Myocyte (in vitro differentiated cells): ENCODE measurements at regions not wholly inside any gene's neighbourhood (a gene's known extent, or its start where the extent isn't known, plus 50 kb on each side); places are given as distances from the start of the nearest gene placed in this dataset.
"Not testable (repeated sequence)": the region's sequence is repeated elsewhere in the genome, so short reads cannot be mapped to it uniquely, and the experiment has no call there.

Experiments
- DNase-seq: peaks from one replicate; pipeline ENCODE4 v3.0.0-alpha.2; 2012; ENCODE audit warnings: low read depth

- DNase-seq = no peak
Measured at GRCh38 chr20:54872440-54872839, 397.0 kb downstream of the DOK5 start.

GRCh38 chr20:54869765-54870164 lies 394.4 kb downstream of the DOK5 start:
- DNase-seq = no peak

GRCh38 chr20:54865273-54865672 lies 389.9 kb downstream of the DOK5 start:
- no peak for DNase-seq

GRCh38 chr20:54860716-54861115 lies 385.3 kb downstream of the DOK5 start:
- no peak for DNase-seq

GRCh38 chr20:54856202-54856601 lies 380.8 kb downstream of the DOK5 start:
- no peak for DNase-seq

- DNase-seq = no peak
Measured at GRCh38 chr20:54849741-54850140, 374.3 kb downstream of the DOK5 start.

GRCh38 chr20:54848984-54849538 lies 373.7 kb downstream of the DOK5 start:
- no peak for DNase-seq

GRCh38 chr20:54848262-54848661 lies 372.9 kb downstream of the DOK5 start:
- no peak for DNase-seq

- no peak for DNase-seq
Measured at GRCh38 chr20:54846948-54847347, 371.6 kb downstream of the DOK5 start.

GRCh38 chr20:54844346-54844745 lies 369.0 kb downstream of the DOK5 start:
- no peak for DNase-seq

- DNase-seq = no peak
Measured at GRCh38 chr20:54843865-54844264, 368.5 kb downstream of the DOK5 start.

GRCh38 chr20:54843431-54843830 lies 368.0 kb downstream of the DOK5 start:
- no peak for DNase-seq

- DNase-seq = no peak
Measured at GRCh38 chr20:54839224-54839623, 363.8 kb downstream of the DOK5 start.

GRCh38 chr20:54837226-54837625 lies 361.8 kb downstream of the DOK5 start:
- no peak for DNase-seq

- no peak for DNase-seq
Measured at GRCh38 chr20:54822386-54822785, 347.0 kb downstream of the DOK5 start.

GRCh38 chr20:54820392-54820791 lies 345.0 kb downstream of the DOK5 start:
- DNase-seq = no peak

GRCh38 chr20:54806462-54806861 lies 331.1 kb downstream of the DOK5 start:
- no peak for DNase-seq

- DNase-seq = no peak
Measured at GRCh38 chr20:54794874-54795273, 319.5 kb downstream of the DOK5 start.

- no peak for DNase-seq
Measured at GRCh38 chr20:54794110-54794509, 318.7 kb downstream of the DOK5 start.

- no peak for DNase-seq
Measured at GRCh38 chr20:54793291-54793992, 318.0 kb downstream of the DOK5 start.

GRCh38 chr20:54792688-54793087 lies 317.3 kb downstream of the DOK5 start:
- DNase-seq = no peak

GRCh38 chr20:54788260-54788659 lies 312.9 kb downstream of the DOK5 start:
- DNase-seq = not testable (repeated sequence)

GRCh38 chr20:54782758-54783157 lies 307.4 kb downstream of the DOK5 start:
- DNase-seq = not testable (repeated sequence)
